Inferior parietal cortex (tissue), 1 donor: ENCODE measurements at regions not wholly inside any gene's neighbourhood (a gene's known extent, or its start where the extent isn't known, plus 50 kb on each side); places are given as distances from the start of the nearest gene placed in this dataset.
"Not testable (repeated sequence)": the region's sequence is repeated elsewhere in the genome, so short reads cannot be mapped to it uniquely, and the experiment has no call there.

Experiments used
- DNase-seq: peaks from one replicate; pipeline ENCODE4 v3.0.0-alpha.2; 2016; ENCODE audit errors: extremely low spot score

- DNase-seq = no peak
Measured at GRCh38 chr4:174010547-174010946, 272.9 kb downstream of the FBXO8 start.

GRCh38 chr4:174009686-174010451 is 273.6 kb downstream of the FBXO8 start:
- DNase-seq = no peak

- DNase-seq = no peak
Measured at GRCh38 chr4:174005422-174005821, 278.0 kb downstream of the FBXO8 start.

GRCh38 chr4:173998471-173999144 is 284.9 kb downstream of the FBXO8 start:
- no peak for DNase-seq

DNA sequence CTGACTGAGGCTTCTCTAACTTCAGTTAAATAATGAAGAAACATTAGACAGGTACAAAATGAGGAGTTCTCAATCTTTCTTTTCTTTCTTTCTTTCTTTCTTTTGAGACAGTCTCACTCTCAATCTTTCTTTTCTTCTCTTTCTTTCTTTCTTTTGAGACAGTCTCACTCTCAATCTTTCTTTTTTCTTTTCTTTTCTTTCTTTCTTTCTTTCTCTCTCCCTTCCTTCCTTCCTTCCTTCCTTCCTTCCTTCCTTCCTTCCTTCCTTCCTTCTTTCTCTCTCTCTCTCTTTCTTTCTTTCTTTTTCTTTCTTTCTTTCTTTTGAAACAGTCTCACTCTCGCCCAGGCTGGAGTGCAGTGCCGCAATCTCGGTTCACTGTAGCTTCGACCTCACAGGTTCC is 287.7 kb downstream of the FBXO8 start:
- not testable (repeated sequence) for DNase-seq

DNA sequence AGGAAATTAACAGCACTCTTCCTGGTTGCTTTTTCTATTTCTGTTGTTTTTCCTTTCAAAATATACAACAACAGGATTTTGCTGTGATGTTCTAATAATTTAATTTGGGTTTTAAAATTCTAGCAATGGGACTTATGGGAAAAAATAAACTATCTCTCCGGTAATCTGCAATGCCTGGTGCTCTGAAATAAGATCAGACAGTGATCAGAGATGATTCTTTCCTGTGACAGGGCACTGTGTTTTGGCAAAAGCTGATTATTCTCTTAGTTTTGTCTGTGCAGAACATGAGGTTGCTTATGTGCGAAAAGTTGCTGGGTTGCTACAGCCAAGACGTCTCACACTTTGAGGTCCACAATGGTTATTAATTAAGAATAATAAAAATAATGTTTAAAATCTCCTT is 291.7 kb downstream of the FBXO8 start:
- DNase-seq = no peak

GRCh38 chr4:173991316-173991715 is 292.2 kb downstream of the FBXO8 start:
- DNase-seq = no peak

DNA sequence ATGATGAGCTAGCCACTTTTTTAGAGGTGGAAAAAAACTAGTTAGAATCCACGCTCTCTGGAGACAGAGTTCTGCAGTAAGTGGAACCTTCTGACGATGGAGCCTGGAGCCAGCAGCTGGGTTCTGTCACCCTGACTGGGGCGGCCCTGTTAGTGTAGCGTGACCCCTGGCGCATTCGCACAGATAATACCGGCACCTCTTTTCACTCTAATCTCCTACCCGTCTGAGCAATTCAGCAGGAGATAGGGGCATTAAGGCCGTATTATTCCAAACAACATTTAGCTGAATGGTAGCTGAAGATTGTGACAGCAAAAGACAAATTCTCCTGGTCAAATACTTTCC is 292.6 kb downstream of the FBXO8 start:
- DNase-seq = no peak

GRCh38 chr4:173990126-173990868 is 293.2 kb downstream of the FBXO8 start:
- DNase-seq = peak; percentile 15

GRCh38 chr4:173963523-173963922 is 319.9 kb downstream of the FBXO8 start:
- not testable (repeated sequence) for DNase-seq

GRCh38 chr4:173960398-173960797 is 323.1 kb downstream of the FBXO8 start:
- no peak for DNase-seq

- no peak for DNase-seq
Measured at GRCh38 chr4:173958445-173958844, 325.0 kb downstream of the FBXO8 start.

GRCh38 chr4:173943547-173943946 is 339.9 kb downstream of the FBXO8 start:
- DNase-seq = no peak

DNA sequence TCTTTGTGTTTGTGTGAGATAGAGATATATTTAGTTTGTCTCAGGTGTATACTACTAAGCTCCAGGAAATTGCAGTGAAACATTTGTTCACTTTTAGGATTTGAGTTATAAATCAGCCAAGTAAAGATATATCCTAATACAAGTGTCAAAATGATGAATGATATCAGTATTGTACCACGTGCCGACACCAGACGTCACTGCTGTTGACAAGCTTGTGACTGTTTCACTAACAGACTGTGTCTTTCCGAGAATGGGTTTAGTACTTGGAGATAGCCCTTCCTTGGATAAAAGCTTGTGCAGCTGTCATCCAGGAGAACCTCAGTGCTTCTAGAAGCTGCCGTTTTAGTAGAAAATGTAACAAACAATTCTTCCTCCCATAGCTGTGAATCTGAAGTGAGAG is 343.3 kb downstream of the FBXO8 start:
- no peak for DNase-seq

GRCh38 chr4:173937631-173938270 is 345.7 kb downstream of the FBXO8 start:
- DNase-seq = no peak

GRCh38 chr4:173936861-173937260 is 346.6 kb downstream of the FBXO8 start:
- DNase-seq = no peak

GRCh38 chr4:173935622-173936405 is 347.7 kb downstream of the FBXO8 start:
- no peak for DNase-seq

DNA sequence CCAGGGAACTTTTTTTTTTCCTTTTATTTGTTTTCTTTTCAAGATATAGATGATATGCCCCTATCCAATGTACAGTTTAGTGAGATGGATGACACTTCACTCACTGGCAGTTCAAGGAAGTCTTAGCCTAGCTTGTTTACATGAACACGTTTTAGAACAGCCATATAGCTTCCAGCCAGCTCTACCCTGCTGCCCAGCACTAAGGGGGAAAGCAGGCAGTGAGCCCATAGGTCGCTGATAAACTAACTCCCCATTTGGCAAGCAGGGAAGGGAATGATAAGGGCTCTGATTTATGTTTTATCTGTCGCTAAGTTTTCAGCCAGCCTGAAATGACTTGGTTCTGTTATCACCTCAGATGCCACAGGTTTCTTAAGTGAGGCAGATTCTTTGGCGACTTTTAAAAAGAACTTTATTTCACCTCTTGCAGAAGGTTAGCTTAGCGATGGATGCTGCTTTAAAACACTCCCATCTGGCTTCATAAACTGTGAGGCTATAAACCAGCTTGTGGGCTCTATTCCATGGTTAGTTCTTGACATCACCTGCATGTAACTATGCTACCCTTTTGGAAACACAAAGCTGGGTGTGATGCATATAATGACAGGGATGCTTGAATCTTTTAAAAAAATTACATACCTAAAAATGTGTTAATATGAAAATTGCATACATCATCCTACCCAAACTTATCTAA is 348.4 kb downstream of the FBXO8 start:
- DNase-seq = no peak

- no peak for DNase-seq
Measured at GRCh38 chr4:173934201-173934600, 349.3 kb downstream of the FBXO8 start.

DNA sequence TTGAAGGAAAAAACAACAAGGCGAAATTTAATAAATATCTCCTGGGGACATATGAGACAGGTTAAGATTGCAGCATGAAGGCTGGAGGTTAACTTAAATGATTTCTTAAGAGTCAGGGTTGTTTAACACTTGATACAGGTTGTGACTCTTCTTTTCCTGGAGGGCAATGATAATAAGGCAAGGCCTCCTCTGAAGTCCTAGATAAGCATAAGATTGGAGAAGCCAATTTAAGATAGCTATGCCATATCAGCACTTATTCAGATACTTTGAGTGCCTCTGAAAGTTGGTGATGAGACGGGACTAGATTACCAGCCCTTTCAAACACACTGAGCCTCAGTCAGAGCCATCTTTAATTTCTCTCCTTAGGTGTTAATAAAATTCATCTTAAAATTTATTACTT is 350.8 kb downstream of the FBXO8 start:
- no peak for DNase-seq
